IMR-90 (cell line): ENCODE measurements at regions not wholly inside any gene's neighbourhood (a gene's known extent, or its start where the extent isn't known, plus 50 kb on each side); places are given as distances from the start of the nearest gene placed in this dataset.

ENCODE experiments used
- ATAC-seq: fragments of 200-7000 bp; cut with Tn5 transposase; 2 replicates; pipeline ENCODE4 v1.9.1; 2020; ENCODE audit warnings: low read depth, mild to moderate bottlenecking, moderate library complexity
- BruUV-seq: library from RNA; stranded (reverse); fragments of 400-500 nt; replicated peaks from 2 replicates; lab custom pipeline; 2021; lab: Mats Ljungman, UMichigan
- CTCF ChIA-PET: fragments of 300-600 bp; formaldehyde crosslinking; extraction: SDS; loops from one replicate; lab custom pipeline; 2021; ENCODE audit warnings: antibody characterized with exemption; lab: Yijun Ruan, JAX
- POLR2A ChIA-PET: fragments of 300-600 bp; sonication (Branson Sonifier 250); formaldehyde crosslinking; loops from one replicate; lab custom pipeline; 2022; ENCODE audit warnings: antibody characterized with exemption; ENCODE audit not compliant: unreplicated experiment; lab: Charles Lee
- DNase-seq: peaks from one replicate; pipeline ENCODE4 v3.0.0; 2013
- H2AFZ ChIP-seq: replicated peaks from 2 replicates; pipeline ENCODE3; 2013; ENCODE audit warnings: low read length, mild to moderate bottlenecking; ENCODE audit not compliant: poor library complexity
- H2AK5ac ChIP-seq: 2 replicates; pipeline ENCODE4 v1.6.1; 2013; ENCODE audit warnings: low read depth, low read length, inconsistent platforms
- H2AK9ac ChIP-seq: replicated peaks from 2 replicates; pipeline ENCODE3; 2013; ENCODE audit warnings: mild to moderate bottlenecking, low read depth, low read length, moderate library complexity; ENCODE audit not compliant: poor library complexity
- H2BK120ac ChIP-seq: 2 replicates; pipeline ENCODE4 v1.6.1; 2013; ENCODE audit warnings: low read depth, low read length, inconsistent platforms
- H2BK15ac ChIP-seq: 3 replicates; pipeline ENCODE4 v1.6.1; 2013; ENCODE audit warnings: low read depth, low read length, inconsistent platforms
- H2BK20ac ChIP-seq: 2 replicates; pipeline ENCODE4 v1.6.1; 2013; ENCODE audit warnings: low read depth, mild to moderate bottlenecking, inconsistent platforms, low read length, moderate library complexity
- H2BK5ac ChIP-seq: 2 replicates; pipeline ENCODE4 v1.6.1; 2013; ENCODE audit warnings: mild to moderate bottlenecking, low read depth, low read length, inconsistent platforms; ENCODE audit not compliant: poor library complexity, severe bottlenecking
- H3K14ac ChIP-seq: replicated peaks from 2 replicates; pipeline ENCODE4 v1.6.1; 2013; ENCODE audit warnings: low read depth, low read length, inconsistent platforms
- H3K18ac ChIP-seq: 2 replicates; pipeline ENCODE4 v1.6.1; 2013; ENCODE audit warnings: low read depth, low read length, control low read depth
- H3K23ac ChIP-seq: 2 replicates; pipeline ENCODE4 v1.6.1; 2013; ENCODE audit warnings: low read depth, low read length, inconsistent platforms
- H3K27ac ChIP-seq: 2 replicates; pipeline ENCODE4 v1.5.1; 2013; ENCODE audit warnings: mild to moderate bottlenecking, control low read depth, low read length; ENCODE audit not compliant: insufficient read depth
- H3K27me3 ChIP-seq: 2 replicates; pipeline ENCODE4 v1.6.1; 2013; ENCODE audit warnings: low read length; ENCODE audit not compliant: control insufficient read depth, insufficient read depth
- H3K36me3 ChIP-seq: 2 replicates; pipeline ENCODE4 v1.6.1; 2013; ENCODE audit warnings: low read length, mixed read lengths; ENCODE audit not compliant: control insufficient read depth, insufficient read depth
- H3K4ac ChIP-seq: 2 replicates; pipeline ENCODE4 v1.6.1; 2013; ENCODE audit warnings: low read depth, low read length, inconsistent platforms
- H3K4me1 ChIP-seq: 2 replicates; pipeline ENCODE4 v1.6.1; 2013; ENCODE audit warnings: low read length, mixed read lengths; ENCODE audit not compliant: control insufficient read depth, insufficient read depth
- H3K4me2 ChIP-seq: 2 replicates; pipeline ENCODE4 v1.6.1; 2013; ENCODE audit warnings: low read depth, mild to moderate bottlenecking, control low read depth, low read length, moderate library complexity
- H3K4me3 ChIP-seq: 2 replicates; pipeline ENCODE4 v1.5.1; 2013; ENCODE audit warnings: low read depth, mild to moderate bottlenecking, control low read depth, low read length, moderate library complexity; ENCODE audit not compliant: insufficient read depth
- H3K56ac ChIP-seq: 2 replicates; pipeline ENCODE4 v1.6.1; 2013; ENCODE audit warnings: low read length, inconsistent platforms; ENCODE audit not compliant: insufficient read depth; ENCODE audit errors: extremely low read depth
- H3K79me1 ChIP-seq, 2 experiments: 2 replicates each; pipeline ENCODE4 v1.6.1; 2013; ENCODE audit warnings: low read length in 2 of 2, inconsistent platforms in 1 of 2, low read depth in 1 of 2
- H3K9ac ChIP-seq: 2 replicates; pipeline ENCODE4 v1.6.1; 2013; ENCODE audit warnings: low read depth, low read length, control low read depth
- H3K9me1 ChIP-seq: 2 replicates; pipeline ENCODE4 v1.6.1; 2013; ENCODE audit warnings: low read length, inconsistent platforms; ENCODE audit not compliant: insufficient read depth
- H3K9me3 ChIP-seq: 2 replicates; pipeline ENCODE4 v1.6.1; 2013; ENCODE audit warnings: low read length; ENCODE audit not compliant: control insufficient read depth, insufficient read depth
- H4K20me1 ChIP-seq: 2 replicates; pipeline ENCODE4 v1.6.1; 2013; ENCODE audit warnings: low read length, inconsistent platforms; ENCODE audit not compliant: insufficient read depth
- H4K5ac ChIP-seq: 2 replicates; pipeline ENCODE4 v1.6.1; 2013; ENCODE audit warnings: mild to moderate bottlenecking, low read depth, low read length, control low read depth
- H4K8ac ChIP-seq, 2 experiments: 2 replicates each; pipeline ENCODE4 v1.6.1; 2013; ENCODE audit warnings: low read depth in 2 of 2, low read length in 2 of 2, control low read depth in 1 of 2, inconsistent platforms in 1 of 2
- H4K91ac ChIP-seq: 2 replicates; pipeline ENCODE4 v1.6.1; 2013; ENCODE audit warnings: low read depth, low read length, inconsistent platforms; ENCODE audit not compliant: insufficient read depth
- RFX5 ChIP-seq: IDR thresholded peaks from 2 replicates; pipeline ENCODE4 v1.8.0; 2012; ENCODE audit warnings: low read depth, mild to moderate bottlenecking, low read length, moderate library complexity
- WGBS, 2 experiments: methylation state at CpG; one replicate each; pipeline versions ENCODE4 v1.1.5 to v1.1.7; 2013; ENCODE audit warnings: missing lambda C conversion rate in 2 of 2; ENCODE audit not compliant: insufficient read length in 1 of 2; ENCODE audit errors: extremely low coverage in 2 of 2; 5-methylcytosine and 5-hydroxymethylcytosine counted together
- dilution Hi-C: fragments of 300-500 bp; cut with HindIII; formaldehyde crosslinking; loops from one replicate; pipeline ENCODE4 v1.14.3; 2018; ENCODE audit warnings: low sequenced_read_pairs; ENCODE audit not compliant: unreplicated experiment
- in situ Hi-C: fragments of 300-500 bp; cut with MboI; formaldehyde crosslinking; loops from 3 replicates; pipeline ENCODE4 v1.14.3; 2019; ENCODE audit warnings: low sequenced_read_pairs, inconsistent platforms, mixed read lengths
- intact Hi-C: fragments of 100-400 bp; cut with micrococcal nuclease; formaldehyde crosslinking; loops from 2 replicates; pipeline ENCODE4 v1.10.0; 2022

DNA sequence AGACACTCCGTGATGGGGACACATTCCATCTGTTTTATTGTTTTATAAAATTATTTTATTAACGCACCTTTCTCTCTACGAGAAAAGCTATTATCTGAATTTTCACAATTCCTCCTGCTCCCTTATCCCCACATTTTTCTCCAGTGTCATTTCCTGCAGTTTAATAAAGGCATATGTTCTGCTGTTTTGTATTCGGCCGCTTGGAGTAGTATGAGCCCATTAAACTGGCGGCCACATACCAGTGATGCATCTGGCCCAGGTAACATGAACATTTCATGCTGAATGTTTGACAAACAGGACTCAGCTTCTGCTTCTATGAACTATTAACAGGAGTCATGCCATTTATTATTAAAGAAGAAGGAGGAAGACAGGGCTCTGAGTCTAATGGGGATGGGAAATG lies 511.0 kb downstream of the TMEM121 start:
- DNase-seq = no peak
- H3K36me3 ChIP-seq = no peaks in the 10 kb centered on the region
- no peak overlapping the region for H2AK5ac ChIP-seq
- 80% methylated on average over 1 of the region's 6 CpGs; no CpG with 5 or more reads in 1 of the 2 experiments for WGBS, 2 experiments
- intact Hi-C loops = no loop called here
- no peak overlapping the region for H2BK15ac ChIP-seq
- no peaks in the 10 kb centered on the region for H3K79me1 ChIP-seq
- ChIA-PET POLR2A (no interaction called here), CTCF (no interaction called here)
- H3K56ac ChIP-seq = no peak overlapping the region
- no peak overlapping the region for H2BK20ac ChIP-seq
- H3K4me1 ChIP-seq = no peaks in the 10 kb centered on the region
- H3K4me3 ChIP-seq = no peak overlapping the region
- BruUV-seq = no TSS peak
- H3K9me1 ChIP-seq = no peaks in the 10 kb centered on the region
- no peaks in the 10 kb centered on the region for H4K20me1 ChIP-seq
- H3K9me3 ChIP-seq = peaks cover 25% of the 10 kb centered on the region
- no peak overlapping the region for H4K91ac ChIP-seq
- no peaks in the 10 kb centered on the region for H3K27me3 ChIP-seq
- TF ChIP-seq RFX5 = no peak
- H3K9ac ChIP-seq = no peak overlapping the region
- H3K4ac ChIP-seq = no peak overlapping the region
- H3K23ac ChIP-seq = no peak overlapping the region
- no peak overlapping the region for H4K5ac ChIP-seq
- in situ Hi-C loops = no loop called here
- H2AK9ac ChIP-seq = no peak overlapping the region
- no peak overlapping the region for H3K14ac ChIP-seq
- H3K18ac ChIP-seq = no peak overlapping the region
- no peak overlapping the region for H2BK5ac ChIP-seq
- no peak overlapping the region for H2AFZ ChIP-seq
- no peak overlapping the region for H4K8ac ChIP-seq
- dilution Hi-C loops = no loop called here
- H2BK120ac ChIP-seq = no peak overlapping the region
- no peak for ATAC-seq
- no peak overlapping the region for H3K4me2 ChIP-seq
- no peak overlapping the region for H3K27ac ChIP-seq
